ENCODE measurements at regions not wholly inside any gene's neighbourhood (a gene's known extent, or its start where the extent isn't known, plus 50 kb on each side); places are given as distances from the start of the nearest gene placed in this dataset.

DNA sequence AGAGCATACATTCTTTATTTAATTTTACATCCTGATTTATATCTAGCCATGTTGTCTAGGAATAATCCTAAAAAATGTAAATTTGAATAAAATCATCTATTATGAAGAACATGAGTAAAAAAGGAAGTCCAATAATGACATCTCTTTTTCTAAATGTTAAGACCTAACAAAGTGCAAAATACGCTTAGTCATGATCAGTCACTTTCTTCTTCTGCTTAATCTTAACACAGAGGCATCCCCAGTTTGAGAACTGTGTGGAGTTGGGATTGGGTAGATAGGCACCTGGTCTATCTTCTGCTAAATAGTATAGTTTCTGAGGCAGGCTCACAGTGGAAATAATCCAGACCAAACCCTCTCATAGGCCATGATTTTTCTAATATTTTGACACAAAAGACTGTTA lies 311.7 kb upstream of the LRRC7 start:
- no peak for TF ChIP-seq CTCF (IDR thresholded peaks at IDR 0.05; ENCODE audit: low read depth, low read length)
- H3K4me3 ChIP-seq (ENCODE audit: low read depth, low read length), result no peak overlapping the region

DNA sequence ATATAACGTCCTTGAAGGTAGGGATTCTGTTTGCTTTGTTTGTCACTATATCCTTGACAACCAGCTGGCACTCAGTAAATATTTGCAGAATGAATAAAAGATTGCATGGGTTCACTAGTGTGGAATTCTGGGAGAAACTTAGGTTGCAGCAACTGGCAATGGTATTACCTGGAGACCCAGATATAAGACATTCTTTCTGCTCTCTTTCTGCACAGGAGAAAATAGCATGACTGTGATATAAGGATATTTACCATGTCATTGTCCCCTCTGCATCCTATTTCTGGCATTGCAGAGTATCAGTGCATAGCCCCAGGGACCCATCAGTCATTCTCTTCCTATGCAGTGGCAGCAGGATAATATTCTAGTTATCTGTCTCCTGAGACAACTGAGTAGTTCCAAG lies 308.9 kb upstream of the LRRC7 start:
- no peak overlapping the region for H3K4me3 ChIP-seq (ENCODE audit: low read depth, low read length)
- no peak for TF ChIP-seq CTCF (IDR thresholded peaks at IDR 0.05; ENCODE audit: low read depth, low read length)

- TF ChIP-seq CTCF (IDR thresholded peaks at IDR 0.05; ENCODE audit: low read depth, low read length), result no peak
- H3K4me3 ChIP-seq (ENCODE audit: low read depth, low read length), result no peak overlapping the region
These were observed 303.8 kb upstream of the LRRC7 start for GRCh38 chr1:69263921-69264391.

GRCh38 chr1:69269491-69269890 lies 298.2 kb upstream of the LRRC7 start:
- no peak for TF ChIP-seq CTCF (IDR thresholded peaks at IDR 0.05; ENCODE audit: low read depth, low read length)
- H3K4me3 ChIP-seq (ENCODE audit: low read depth, low read length), result no peak overlapping the region

DNA sequence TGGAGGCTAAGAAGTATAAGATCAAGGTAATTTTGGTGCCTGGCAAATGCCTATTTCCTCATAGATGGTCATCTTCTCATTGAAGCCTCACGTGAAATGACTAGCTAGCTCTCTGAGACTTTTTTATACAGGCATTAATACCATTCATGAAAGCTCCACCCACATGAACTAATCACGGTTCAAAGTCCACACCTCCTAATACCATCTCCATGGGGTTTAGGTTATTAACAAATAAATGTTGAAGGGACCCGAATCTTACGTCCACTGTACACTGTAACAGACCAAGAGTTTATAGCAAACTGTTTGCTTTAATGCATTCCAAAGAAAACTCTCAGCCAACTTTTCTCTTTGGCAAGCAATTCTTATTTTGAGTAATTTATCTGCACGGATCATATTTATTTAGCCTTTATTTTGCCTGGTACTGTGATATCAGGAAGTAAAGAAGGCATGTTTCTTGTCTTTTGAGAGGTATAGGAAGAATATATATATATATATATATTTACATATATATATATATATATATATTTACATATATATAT lies 296.1 kb upstream of the LRRC7 start:
- TF ChIP-seq CTCF (IDR thresholded peaks at IDR 0.05; ENCODE audit: low read depth, low read length), result no peak
- H3K4me3 ChIP-seq (ENCODE audit: low read depth, low read length), result no peak overlapping the region

DNA sequence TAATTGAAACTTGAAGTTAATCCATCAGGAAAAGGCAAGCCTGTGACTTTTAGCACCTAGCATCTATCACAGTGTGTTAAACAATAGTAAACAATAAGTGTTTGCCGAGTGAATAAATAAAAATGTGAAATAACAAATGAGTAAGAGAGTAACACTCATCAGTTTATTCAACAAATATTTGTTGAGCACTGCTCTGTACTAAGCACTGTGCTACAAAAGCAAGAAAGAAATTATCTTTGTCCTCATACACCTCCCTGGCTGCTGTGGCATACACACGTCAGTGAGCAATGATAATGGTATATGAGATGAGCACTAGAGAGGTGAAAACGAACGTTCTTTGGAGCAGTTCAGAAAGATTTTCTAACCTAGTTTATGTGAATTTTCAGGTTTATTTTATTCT lies 295.0 kb upstream of the LRRC7 start:
- TF ChIP-seq CTCF (IDR thresholded peaks at IDR 0.05; ENCODE audit: low read depth, low read length), result no peak

DNA sequence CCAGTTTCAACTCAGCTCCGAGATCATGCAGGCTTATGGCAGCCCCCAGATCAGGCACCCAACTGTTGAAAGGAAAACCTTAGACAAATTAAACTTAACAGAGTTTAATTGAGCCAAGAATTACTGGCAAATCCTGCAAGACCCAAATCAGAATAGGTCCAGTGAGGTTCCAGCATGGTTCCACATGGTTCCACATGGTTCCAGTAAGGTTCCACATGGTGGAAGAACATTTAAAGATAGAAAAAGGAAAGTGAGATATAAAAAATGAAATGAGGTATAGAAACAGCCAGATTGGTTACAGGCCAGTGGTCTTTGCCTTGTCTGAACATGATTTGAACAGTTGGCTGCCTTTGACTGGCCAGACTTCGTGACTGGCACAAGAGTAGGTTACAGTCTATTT lies 288.8 kb upstream of the LRRC7 start:
- H3K4me3 ChIP-seq (ENCODE audit: low read depth, low read length), result no peak overlapping the region
- no peak for TF ChIP-seq CTCF (IDR thresholded peaks at IDR 0.05; ENCODE audit: low read depth, low read length)

More for the DNA sequence above, 295.0 kb upstream of the LRRC7 start:
- no peak overlapping the region for H3K4me3 ChIP-seq (ENCODE audit: low read depth, low read length)

Measured in WI38 (cell line).